Stomach (tissue), 8 donors: ENCODE measurements at regions not wholly inside any gene's neighbourhood (a gene's known extent, or its start where the extent isn't known, plus 50 kb on each side); places are given as distances from the start of the nearest gene placed in this dataset.

ENCODE experiments used
- DNase-seq, 2 donors: peaks; one replicate each; pipeline versions ENCODE4 v3.0.0 to v3.0.0-alpha.2; 2013 to 2019
- H3K27ac ChIP-seq, 5 donors: fragments of 200-600 bp in 4 of 5; sonication (generic) in 4 of 5; one replicate each; pipeline ENCODE4 v1.5.1; 2013 to 2019; ENCODE audit warnings: mild to moderate bottlenecking in 1 of 5, moderate library complexity in 1 of 5
- H3K27me3 ChIP-seq, 3 donors: fragments of 200-600 bp; sonication (generic); one replicate each; pipeline ENCODE4 v1.5.1; 2017 to 2019; ENCODE audit warnings: mixed run types in 1 of 3
- H3K36me3 ChIP-seq, 4 donors: fragments of 200-600 bp; sonication (generic); 1 replicate in 3 of 4; 2 replicates in 1 of 4; pipeline ENCODE4 v1.5.1; 2016 to 2019
- H3K4me1 ChIP-seq, 4 donors: fragments of 200-600 bp; sonication (generic); one replicate each; pipeline ENCODE4 v1.5.1; 2016 to 2019
- H3K4me3 ChIP-seq, 4 donors: fragments of 200-600 bp; sonication (generic) in 3 of 4; one replicate each; pipeline ENCODE4 v1.5.1; 2016 to 2019; ENCODE audit warnings: mild to moderate bottlenecking in 1 of 4
- H3K9me3 ChIP-seq, 4 donors: fragments of 200-600 bp; sonication (generic); one replicate each; pipeline ENCODE4 v1.5.1; 2016 to 2019
- CTCF ChIP-seq, 7 experiments: fragments of 450-650 bp in 4 of 7; fragments of 200-600 bp in 3 of 7; sonication (generic) in 3 of 7; IDR thresholded peaks; one replicate each; pipeline ENCODE4 v1.5.1; 2016 to 2019; ENCODE audit warnings: antibody characterized with exemption in 7 of 7, control low read depth in 2 of 7, mild to moderate bottlenecking in 1 of 7
- EP300 ChIP-seq: sonication (generic); formaldehyde crosslinking; IDR thresholded peaks from one replicate; pipeline ENCODE4 v1.6.1; 2017; ENCODE audit warnings: antibody characterized with exemption
- POLR2A ChIP-seq, 4 donors: fragments of 450-650 bp; IDR thresholded peaks; one replicate each; pipeline ENCODE4 v1.6.1; 2016; ENCODE audit warnings: antibody characterized with exemption in 4 of 4, control low read depth in 2 of 4, mild to moderate bottlenecking in 1 of 4, moderate library complexity in 1 of 4
- POLR2AphosphoS5 ChIP-seq, 3 donors: sonication (generic); formaldehyde crosslinking; IDR thresholded peaks; one replicate each; pipeline ENCODE4 v1.6.1; 2016; ENCODE audit warnings: antibody characterized with exemption in 3 of 3
- WGBS, 5 donors: extraction: QIAGEN DNeasy Blood & Tissue Kit in 3 of 5; methylation state at CpG; one replicate each; pipeline versions ENCODE4 v1.1.5 to v1.1.7; 2013 to 2018; 5-methylcytosine and 5-hydroxymethylcytosine counted together
- intact Hi-C: fragments of 100-400 bp; cut with DNase I; formaldehyde crosslinking; loops from one replicate; pipeline ENCODE4 v1.15.1; 2023; ENCODE audit warnings: low total_unique reads
- donor health status: healthy with polysubstance abuse.
- donor health status: Bipolar disorder and iron deficiency.
- donor health status: healthy.

DNA sequence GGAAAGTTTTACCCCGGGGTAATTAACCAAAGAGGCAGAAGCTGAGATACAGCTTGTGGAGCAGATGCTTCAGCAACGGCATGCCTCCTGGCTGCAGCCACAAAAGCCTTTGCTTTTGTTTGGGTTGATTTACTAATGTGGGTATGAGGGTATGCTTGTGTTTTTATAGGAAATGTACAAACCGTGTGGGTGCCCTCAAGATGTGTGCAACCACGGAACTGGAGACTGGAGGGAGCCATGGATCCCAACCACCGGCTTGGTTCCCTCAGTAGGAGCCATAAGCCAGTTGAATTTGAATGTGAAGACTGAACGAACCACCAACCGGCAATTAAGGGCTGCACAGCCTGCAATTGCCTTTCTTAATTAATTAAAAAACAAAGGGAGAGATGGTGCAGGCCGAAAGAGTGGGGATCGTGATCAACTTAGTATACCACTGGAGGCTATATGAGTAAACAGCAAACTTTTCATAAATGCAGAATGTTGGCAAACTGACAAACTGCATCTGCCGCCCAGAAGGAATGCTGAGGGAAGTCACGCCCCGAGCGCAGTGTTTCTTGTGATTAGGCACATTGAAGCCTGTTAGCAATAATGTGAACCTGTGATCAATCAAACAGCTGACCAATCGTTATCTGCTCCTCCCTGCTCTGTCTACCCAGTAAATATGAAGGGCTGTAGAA, 104.1 kb downstream of the DISP1 start:
- WGBS, 5 donors: 66 to 84% (median 74%) methylated on average over 14 of the region's 14 CpGs
- intact Hi-C loops: no loop called here
- Histone ChIP-seq H3K27me3 (no peaks in the 10 kb centered on the region), H3K27ac (no peak overlapping the region), H3K9me3 (peaks cover 0 to 17% (median 8%) of the 10 kb centered on the region in 4 donors), H3K4me3 (no peak overlapping the region), H3K4me1 (peaks cover 0 to 28% (median 14%) of the 10 kb centered on the region in 4 donors), H3K36me3 (no peaks in the 10 kb centered on the region)
- DNase-seq: no peak
- no peak for TF ChIP-seq POLR2AphosphoS5 (IDR thresholded peaks at IDR 0.05)

DNA sequence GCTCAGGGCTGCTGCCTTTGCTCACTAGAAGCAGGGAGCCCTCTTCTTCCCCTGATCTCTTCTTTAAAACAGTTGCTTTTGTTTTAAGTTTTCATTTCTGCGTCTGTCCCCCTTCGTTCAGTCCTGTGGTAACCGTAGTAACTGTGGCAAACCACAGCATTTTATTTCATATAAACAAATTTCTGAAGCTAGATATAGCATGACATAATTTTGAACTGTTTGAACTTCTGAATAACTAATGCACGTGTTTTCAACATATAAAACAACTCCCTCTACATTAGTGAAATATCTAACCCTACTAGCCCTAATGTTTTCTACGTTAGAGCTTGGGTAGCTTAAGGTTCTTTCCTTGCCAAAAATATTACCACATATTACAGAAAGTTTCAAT, 104.6 kb downstream of the DISP1 start:
- no peak overlapping the region for H3K4me3 ChIP-seq
- intact Hi-C loops: no loop called here
- H3K27ac ChIP-seq: no peak overlapping the region
- DNase-seq: peak in 1 of 2 donors; percentile 30
- H3K27me3 ChIP-seq: no peaks in the 10 kb centered on the region
- peaks cover 0 to 33% (median 16%) of the 10 kb centered on the region in 4 donors for H3K4me1 ChIP-seq
- 67 to 79% (median 76%) methylated on average over 5 of the region's 5 CpGs for WGBS, 5 donors
- no peaks in the 10 kb centered on the region for H3K36me3 ChIP-seq
- TF ChIP-seq POLR2AphosphoS5 (IDR thresholded peaks at IDR 0.05) (no peak), EP300 (no peak), CTCF (IDR thresholded peaks at IDR 0.05) (no peak), POLR2A (IDR thresholded peaks at IDR 0.05) (no peak)
- peaks cover 0 to 17% (median 8%) of the 10 kb centered on the region in 4 donors for H3K9me3 ChIP-seq

DNA sequence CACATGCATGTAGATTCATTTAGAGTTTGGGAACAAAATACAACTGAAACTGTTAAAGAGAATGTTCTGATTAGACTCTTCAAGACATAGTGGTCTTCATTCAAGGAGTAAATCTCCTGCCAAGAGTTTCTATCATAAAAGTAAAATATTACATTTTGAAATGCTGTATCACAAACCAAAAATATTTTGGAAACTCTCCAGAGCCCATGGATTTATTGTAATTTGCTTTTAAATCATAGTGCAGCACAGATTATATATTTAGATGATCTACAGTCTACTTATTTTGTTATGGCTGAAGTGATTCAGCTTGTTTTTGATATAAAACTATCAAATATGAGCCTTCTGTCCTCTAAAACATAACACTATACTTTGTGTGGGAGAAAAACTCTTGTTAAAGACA, 105.3 kb downstream of the DISP1 start:
- H3K36me3 ChIP-seq: no peaks in the 10 kb centered on the region
- peaks cover 0 to 33% (median 14%) of the 10 kb centered on the region in 4 donors for H3K4me1 ChIP-seq
- H3K9me3 ChIP-seq: peaks cover 0 to 17% (median 8%) of the 10 kb centered on the region in 4 donors
- intact Hi-C loops: no loop called here
- TF ChIP-seq EP300: no peak
- TF ChIP-seq CTCF (IDR thresholded peaks at IDR 0.05): no peak
- TF ChIP-seq POLR2AphosphoS5 (IDR thresholded peaks at IDR 0.05): no peak
- TF ChIP-seq POLR2A (IDR thresholded peaks at IDR 0.05): no peak
- DNase-seq: no peak
- H3K27ac ChIP-seq: no peak overlapping the region
- no peaks in the 10 kb centered on the region for H3K27me3 ChIP-seq
- H3K4me3 ChIP-seq: no peak overlapping the region

- 66 to 93% (median 85%) methylated on average over 1 of the region's 1 CpG for WGBS, 5 donors
- intact Hi-C loops: no loop called here
- DNase-seq: peak in 1 of 2 donors; percentile 30
Measured at GRCh38 chr1:222921945-222922344, 107.1 kb downstream of the DISP1 start.

More at GRCh38 chr1:222921945-222922344, 107.1 kb downstream of the DISP1 start:
- no peaks in the 10 kb centered on the region for H3K36me3 ChIP-seq
- peaks cover 0 to 8% (median 5%) of the 10 kb centered on the region in 4 donors for H3K9me3 ChIP-seq
- no peaks in the 10 kb centered on the region for H3K27me3 ChIP-seq
- H3K4me1 ChIP-seq: peaks cover 0 to 33% (median 12%) of the 10 kb centered on the region in 4 donors
- H3K27ac ChIP-seq: no peak overlapping the region
- H3K4me3 ChIP-seq: no peak overlapping the region
- TF ChIP-seq CTCF (IDR thresholded peaks at IDR 0.05) (no peak), POLR2A (IDR thresholded peaks at IDR 0.05) (no peak), EP300 (no peak), POLR2AphosphoS5 (IDR thresholded peaks at IDR 0.05) (no peak)
